Cerebellar cortex (tissue), 1 donor: ENCODE measurements at regions not wholly inside any gene's neighbourhood (a gene's known extent, or its start where the extent isn't known, plus 50 kb on each side); places are given as distances from the start of the nearest gene placed in this dataset.

Experiments used
- DNase-seq: peaks from one replicate; pipeline ENCODE4 v3.0.0-alpha.2; 2015; ENCODE audit warnings: low spot score

GRCh38 chr6:6783721-6784120 lies 195.2 kb downstream of the LY86 start:
- no peak for DNase-seq

GRCh38 chr6:6784514-6785162 lies 196.1 kb downstream of the LY86 start:
- DNase-seq = no peak

GRCh38 chr6:6785163-6785521 lies 196.6 kb downstream of the LY86 start:
- DNase-seq = no peak

- DNase-seq = no peak
Measured at GRCh38 chr6:6788394-6789032, 200.0 kb downstream of the LY86 start.

GRCh38 chr6:6790393-6790792 lies 201.9 kb downstream of the LY86 start:
- no peak for DNase-seq

- no peak for DNase-seq
Measured at GRCh38 chr6:6790891-6791290, 202.4 kb downstream of the LY86 start.

- DNase-seq = no peak
Measured at GRCh38 chr6:6793388-6794250, 205.1 kb downstream of the LY86 start.

- no peak for DNase-seq
Measured at GRCh38 chr6:6795393-6795792, 206.9 kb downstream of the LY86 start.

- DNase-seq = no peak
Measured at GRCh38 chr6:6796818-6797217, 208.3 kb downstream of the LY86 start.

- DNase-seq = no peak
Measured at GRCh38 chr6:6798448-6798860, 209.9 kb downstream of the LY86 start.

- DNase-seq = no peak
Measured at GRCh38 chr6:6801005-6801335, 212.4 kb downstream of the LY86 start.

- DNase-seq = no peak
Measured at GRCh38 chr6:6801635-6802218, 213.2 kb downstream of the LY86 start.

- no peak for DNase-seq
Measured at GRCh38 chr6:6803180-6803977, 214.9 kb downstream of the LY86 start.

- no peak for DNase-seq
Measured at GRCh38 chr6:6804843-6805615, 216.5 kb downstream of the LY86 start.

GRCh38 chr6:6806844-6807518 lies 218.5 kb downstream of the LY86 start:
- no peak for DNase-seq

GRCh38 chr6:6808343-6808742 lies 219.8 kb downstream of the LY86 start:
- no peak for DNase-seq

GRCh38 chr6:6808915-6809314 lies 220.4 kb downstream of the LY86 start:
- DNase-seq = no peak

- DNase-seq = no peak
Measured at GRCh38 chr6:6810727-6811126, 222.2 kb downstream of the LY86 start.

- no peak for DNase-seq
Measured at GRCh38 chr6:6811128-6812009, 222.8 kb downstream of the LY86 start.

GRCh38 chr6:6812427-6812826 lies 223.9 kb downstream of the LY86 start:
- no peak for DNase-seq
